HEK293 (cell line): ENCODE measurements at regions not wholly inside any gene's neighbourhood (a gene's known extent, or its start where the extent isn't known, plus 50 kb on each side); places are given as distances from the start of the nearest gene placed in this dataset.

Source experiments
- CTCF ChIP-seq: fragments of 450-650 bp; formaldehyde crosslinking; IDR thresholded peaks from 2 replicates; pipeline ENCODE4 v1.5.1; 2016; ENCODE audit warnings: missing biosample characterization, missing genetic modification characterization
- OVOL3 ChIP-seq: fragments of 450-650 bp; formaldehyde crosslinking; IDR thresholded peaks from 2 replicates; pipeline ENCODE4 v1.5.1; 2016; ENCODE audit warnings: missing biosample characterization, missing genetic modification characterization
- REST ChIP-seq: fragments of 450-650 bp; formaldehyde crosslinking; IDR thresholded peaks from 2 replicates; pipeline ENCODE4 v1.5.1; 2016; ENCODE audit warnings: missing biosample characterization, missing genetic modification characterization
- ZBTB11 ChIP-seq: fragments of 450-650 bp; formaldehyde crosslinking; conservative IDR thresholded peaks from 2 replicates; pipeline ENCODE4 v1.5.1; 2016; ENCODE audit warnings: low read depth, missing biosample characterization, missing genetic modification characterization
- ZNF18 ChIP-seq: fragments of 450-650 bp; formaldehyde crosslinking; IDR thresholded peaks from 2 replicates; pipeline ENCODE4 v1.5.1; 2016; ENCODE audit warnings: missing biosample characterization, missing genetic modification characterization
- ZNF2 ChIP-seq: fragments of 450-650 bp; formaldehyde crosslinking; IDR thresholded peaks from 2 replicates; pipeline ENCODE4 v1.5.1; 2016; ENCODE audit warnings: missing biosample characterization, missing genetic modification characterization
- ZNF292 ChIP-seq: fragments of 450-650 bp; formaldehyde crosslinking; IDR thresholded peaks from 2 replicates; pipeline ENCODE4 v1.5.1; 2016; ENCODE audit warnings: low read depth, missing biosample characterization, missing genetic modification characterization, borderline replicate concordance
- ZNF398 ChIP-seq: fragments of 450-650 bp; formaldehyde crosslinking; IDR thresholded peaks from 2 replicates; pipeline ENCODE4 v1.5.1; 2017; ENCODE audit warnings: missing biosample characterization, missing genetic modification characterization
- ZNF404 ChIP-seq: fragments of 450-650 bp; formaldehyde crosslinking; IDR thresholded peaks from 2 replicates; pipeline ENCODE4 v1.5.1; 2017; ENCODE audit warnings: missing biosample characterization, missing genetic modification characterization
- ZNF449 ChIP-seq: fragments of 450-650 bp; formaldehyde crosslinking; IDR thresholded peaks from 2 replicates; pipeline ENCODE4 v1.5.1; 2017; ENCODE audit warnings: missing biosample characterization, mild to moderate bottlenecking, missing genetic modification characterization, moderate library complexity
- ZSCAN16 ChIP-seq: fragments of 450-650 bp; formaldehyde crosslinking; IDR thresholded peaks from 2 replicates; pipeline ENCODE4 v1.5.1; 2016; ENCODE audit warnings: missing biosample characterization, missing genetic modification characterization

- TF ChIP-seq ZBTB11 (tag by site-specific recombination): no peak
- no peak for TF ChIP-seq CTCF
- no peak for TF ChIP-seq REST (tag by site-specific recombination)
- TF ChIP-seq ZNF2 (tag by site-specific recombination): no peak
- TF ChIP-seq ZNF398 (tag by site-specific recombination): no peak
- TF ChIP-seq ZNF292 (tag by site-specific recombination): no peak
- TF ChIP-seq ZNF18: no peak
- no peak for TF ChIP-seq OVOL3 (tag by site-specific recombination)
- no peak for TF ChIP-seq ZNF449 (tag by site-specific recombination)
- TF ChIP-seq ZSCAN16 (tag by site-specific recombination): no peak
- no peak for TF ChIP-seq ZNF404
Observed at GRCh38 chr16:79898703-79899102, 298.2 kb upstream of the MAF start.
